HepG2 (cell line): ENCODE measurements at regions not wholly inside any gene's neighbourhood (a gene's known extent, or its start where the extent isn't known, plus 50 kb on each side); places are given as distances from the start of the nearest gene placed in this dataset.

Experiments
- ATAC-seq: fragments of 200-7000 bp; cut with Tn5 transposase; 3 replicates; pipeline ENCODE4 v1.9.1; 2020; ENCODE audit warnings: mild to moderate bottlenecking, moderate library complexity
- BruUV-seq: library from RNA; stranded (reverse); fragments of 400-500 nt; replicated peaks from 2 replicates; lab custom pipeline; 2021; lab: Mats Ljungman, UMichigan
- CTCF ChIA-PET: fragments of 300-600 bp; formaldehyde crosslinking; extraction: SDS; loops from one replicate; lab custom pipeline; 2021; ENCODE audit warnings: low total read pairs, inconsistent platforms, low intra/inter-chr PET ratio; lab: Yijun Ruan, JAX
- POLR2A ChIA-PET: fragments of 350-600 bp; sonication (Branson Sonifier 250); formaldehyde crosslinking; loops from one replicate; lab custom pipeline; 2020; ENCODE audit warnings: antibody characterized with exemption, inconsistent platforms; lab: Yijun Ruan, JAX
- DNase-seq: peaks from one replicate; pipeline ENCODE4 v3.0.0-alpha.2; 2015; ENCODE audit warnings: low spot score
- FAIRE-seq: peaks from 3 replicates; lab custom pipeline; 2011; peaks lifted over from hg19 to GRCh38; lab: Jason Lieb, UNC
- H2AFZ ChIP-seq: one replicate; pipeline ENCODE4 v1.6.1; 2011; ENCODE audit warnings: low read length, inconsistent platforms
- H3K27ac ChIP-seq: fragments of 300-600 bp; 3 replicates; pipeline ENCODE4 v1.8.0; 2011; ENCODE audit warnings: mixed run types, mild to moderate bottlenecking, mixed read lengths, low read length, inconsistent platforms; ENCODE audit not compliant: insufficient read depth; ENCODE audit errors: extremely low read length
- H3K27me3 ChIP-seq, 2 experiments: fragments of 200-600 bp in 1 of 2; 2 replicates in 1 of 2; 3 replicates in 1 of 2; pipeline versions ENCODE4 v1.6.0 to v1.8.0; 2011; ENCODE audit warnings: low read length in 2 of 2, mild to moderate bottlenecking in 2 of 2, moderate library complexity in 2 of 2, inconsistent platforms in 1 of 2; ENCODE audit not compliant: insufficient read depth in 2 of 2, control insufficient read depth in 1 of 2
- H3K36me3 ChIP-seq, 2 experiments: fragments of 200-600 bp in 1 of 2; replicated peaks in 1 of 2; 2 replicates in 1 of 2; 3 replicates in 1 of 2; pipeline versions ENCODE4 v1.5.1 to v1.8.0; 2011; ENCODE audit warnings: low read length in 2 of 2, inconsistent platforms in 1 of 2; ENCODE audit not compliant: insufficient read depth in 2 of 2, control insufficient read depth in 1 of 2
- H3K4me1 ChIP-seq: 2 replicates; pipeline ENCODE4 v1.5.1; 2012; ENCODE audit warnings: low read length, inconsistent platforms; ENCODE audit not compliant: insufficient read depth
- H3K4me2 ChIP-seq: 2 replicates; pipeline ENCODE4 v1.6.0; 2011; ENCODE audit warnings: low read depth, low read length, inconsistent platforms
- H3K4me3 ChIP-seq, 3 experiments: fragments of 200-600 bp in 1 of 3; sonication (generic), shearing (Covaris generic) in 1 of 3; replicated peaks in 1 of 3; 2 replicates each; pipeline ENCODE4 v1.5.1; 2011 to 2016; ENCODE audit warnings: low read length in 3 of 3, inconsistent platforms in 2 of 3, low read depth in 2 of 3, mild to moderate bottlenecking in 2 of 3, control low read depth in 1 of 3, mixed read lengths in 1 of 3; ENCODE audit not compliant: insufficient read depth in 1 of 3
- H3K79me2 ChIP-seq: one replicate; pipeline ENCODE4 v1.6.1; 2011; ENCODE audit warnings: low read length, inconsistent platforms; ENCODE audit not compliant: insufficient read depth
- H3K9ac ChIP-seq: 2 replicates; pipeline ENCODE4 v1.6.0; 2011; ENCODE audit warnings: mild to moderate bottlenecking, low read depth, low read length, inconsistent platforms; ENCODE audit not compliant: insufficient read depth
- H3K9me3 ChIP-seq: 2 replicates; pipeline ENCODE4 v1.5.1; 2012; ENCODE audit warnings: mild to moderate bottlenecking, low read length
- H4K20me1 ChIP-seq: 2 replicates; pipeline ENCODE4 v1.6.0; 2011; ENCODE audit warnings: inconsistent platforms, mild to moderate bottlenecking, low read length, moderate library complexity; ENCODE audit not compliant: insufficient read depth
- EEA1 ChIP-seq: sonication (generic); formaldehyde crosslinking; IDR thresholded peaks from 2 replicates; pipeline ENCODE4 v1.5.1; 2020; ENCODE audit warnings: mild to moderate bottlenecking, missing genetic modification reagents, borderline replicate concordance
- GATA4 ChIP-seq: sonication (generic); IDR thresholded peaks from 2 replicates; pipeline ENCODE4 v1.6.1; 2016; ENCODE audit warnings: antibody characterized with exemption, low read depth, borderline replicate concordance
- JARID2 ChIP-seq: sonication (generic); formaldehyde crosslinking; IDR thresholded peaks from 2 replicates; pipeline ENCODE4 v1.8.1; 2023; ENCODE audit warnings: missing genetic modification reagents, inconsistent platforms; ENCODE audit not compliant: insufficient replicate concordance
- MED1 ChIP-seq: sonication (generic); formaldehyde crosslinking; IDR thresholded peaks from 2 replicates; pipeline ENCODE4 v1.4.0; 2020; ENCODE audit warnings: missing genetic modification reagents
- NR2F6 ChIP-seq, 2 experiments: IDR thresholded peaks; 2 replicates each; pipeline ENCODE4 v1.6.1; 2016; ENCODE audit warnings: antibody characterized with exemption in 1 of 2, mild to moderate bottlenecking in 1 of 2
- ZBTB33 ChIP-seq: sonication (generic); formaldehyde crosslinking; IDR thresholded peaks from 2 replicates; pipeline ENCODE4 v1.4.0; 2020; ENCODE audit warnings: missing genetic modification reagents
- ZNF33A ChIP-seq: sonication (generic); formaldehyde crosslinking; IDR thresholded peaks from 2 replicates; pipeline ENCODE4 v1.5.1; 2020; ENCODE audit warnings: missing genetic modification reagents, mild to moderate bottlenecking, moderate library complexity, borderline replicate concordance
- ZNF350 ChIP-seq: sonication (generic); formaldehyde crosslinking; IDR thresholded peaks from 2 replicates; pipeline ENCODE4 v1.4.0; 2020; ENCODE audit warnings: mild to moderate bottlenecking, low read depth, missing genetic modification reagents, borderline replicate concordance
- ZNF530 ChIP-seq: sonication (generic); formaldehyde crosslinking; IDR thresholded peaks from 2 replicates; pipeline ENCODE4 v1.5.0; 2020; ENCODE audit warnings: low read depth, mild to moderate bottlenecking, missing genetic modification reagents
- ZNF569 ChIP-seq: sonication (generic); formaldehyde crosslinking; IDR thresholded peaks from 2 replicates; pipeline ENCODE4 v1.5.0; 2020; ENCODE audit warnings: mild to moderate bottlenecking, missing genetic modification reagents, moderate library complexity, borderline replicate concordance
- ZNF615 ChIP-seq: sonication (generic); formaldehyde crosslinking; IDR thresholded peaks from 2 replicates; pipeline ENCODE4 v1.5.0; 2020; ENCODE audit warnings: mild to moderate bottlenecking, missing genetic modification reagents, borderline replicate concordance
- ZNF691 ChIP-seq: sonication (generic); formaldehyde crosslinking; IDR thresholded peaks from 2 replicates; pipeline ENCODE4 v1.4.0; 2020; ENCODE audit warnings: missing genetic modification reagents, low read depth, mild to moderate bottlenecking, borderline replicate concordance
- ZNF713 ChIP-seq: sonication (generic); formaldehyde crosslinking; IDR thresholded peaks from 2 replicates; pipeline ENCODE4 v1.4.0; 2020; ENCODE audit warnings: mild to moderate bottlenecking, missing genetic modification reagents
- ZNF788 ChIP-seq: sonication (generic); formaldehyde crosslinking; IDR thresholded peaks from 2 replicates; pipeline ENCODE4 v1.5.0; 2020; ENCODE audit warnings: mild to moderate bottlenecking, missing genetic modification reagents, borderline replicate concordance
- WGBS: methylation state at CpG from one replicate; pipeline ENCODE4 v1.1.6; 2017; ENCODE audit warnings: low lambda C conversion rate; 5-methylcytosine and 5-hydroxymethylcytosine counted together
- in situ Hi-C: cut with HindIII; loops from 2 replicates; pipeline ENCODE4 v1.10.0; 2017; ENCODE audit warnings: low pct_unique_long_range_greater_than_20kb; ENCODE audit not compliant: extremely low pct_ligation_motif_present
- intact Hi-C: fragments of 100-400 bp; cut with micrococcal nuclease; formaldehyde crosslinking; loops from one replicate; pipeline ENCODE4 v1.10.0; 2022; ENCODE audit not compliant: unreplicated experiment
- TF ChIP-seq, protein P1 (sequence below): sonication (generic); formaldehyde crosslinking; IDR thresholded peaks from 2 replicates; pipeline ENCODE4 v1.5.0; 2020; ENCODE audit warnings: missing genetic modification reagents
- TF ChIP-seq, protein P2 (sequence below): sonication (generic); formaldehyde crosslinking; IDR thresholded peaks from 2 replicates; pipeline ENCODE4 v1.5.0; 2020; ENCODE audit warnings: missing genetic modification reagents

DNA sequence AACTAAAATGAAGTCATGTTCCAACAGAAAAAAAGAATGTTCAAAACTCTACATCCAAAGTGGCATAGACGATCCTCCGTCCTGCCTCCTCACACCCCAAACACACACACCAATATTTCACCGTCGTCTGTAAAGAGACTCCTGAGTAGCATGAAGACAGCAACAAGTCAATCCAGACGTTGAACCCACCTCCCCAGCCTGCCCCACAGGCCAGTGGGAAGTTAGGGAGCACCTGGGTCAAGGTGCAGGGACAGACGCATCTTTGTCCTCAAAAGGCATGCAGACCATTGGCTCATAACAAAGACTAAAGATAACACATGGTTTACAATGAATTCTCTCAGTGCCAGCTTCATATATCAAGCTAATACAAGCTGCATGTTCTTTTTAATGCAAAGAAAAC lies 396.5 kb downstream of the TCERG1L start:
- DNase-seq (no peak), ATAC-seq (no peak)
- no peaks in the 10 kb centered on the region for H3K36me3 ChIP-seq
- CTCF ChIA-PET: no interaction called here
- TF ChIP-seq NR2F6 (IDR thresholded peaks at IDR 0.05) (no peak), NR2F6 (CRISPR knock-in tag; IDR thresholded peaks at IDR 0.05) (no peak), ZNF569 (CRISPR knock-in tag) (no peak), ZNF350 (no peak), JARID2 (CRISPR knock-in tag) (no peak), EEA1 (CRISPR knock-in tag) (no peak), MED1 (CRISPR knock-in tag) (no peak), ZBTB33 (CRISPR knock-in tag) (no peak), ZNF788 (no peak), ZNF713 (CRISPR knock-in tag) (no peak), GATA4 (no peak), ZNF615 (CRISPR knock-in tag) (no peak), ZNF691 (CRISPR knock-in tag) (no peak), ZNF530 (CRISPR knock-in tag) (no peak), ZNF33A (CRISPR knock-in tag) (no peak)
- TF ChIP-seq, protein P1, sequence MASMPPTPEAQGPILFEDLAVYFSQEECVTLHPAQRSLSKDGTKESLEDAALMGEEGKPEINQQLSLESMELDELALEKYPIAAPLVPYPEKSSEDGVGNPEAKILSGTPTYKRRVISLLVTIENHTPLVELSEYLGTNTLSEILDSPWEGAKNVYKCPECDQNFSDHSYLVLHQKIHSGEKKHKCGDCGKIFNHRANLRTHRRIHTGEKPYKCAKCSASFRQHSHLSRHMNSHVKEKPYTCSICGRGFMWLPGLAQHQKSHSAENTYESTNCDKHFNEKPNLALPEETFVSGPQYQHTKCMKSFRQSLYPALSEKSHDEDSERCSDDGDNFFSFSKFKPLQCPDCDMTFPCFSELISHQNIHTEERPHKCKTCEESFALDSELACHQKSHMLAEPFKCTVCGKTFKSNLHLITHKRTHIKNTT (CRISPR knock-in tag): no peak
- TF ChIP-seq, protein P2, sequence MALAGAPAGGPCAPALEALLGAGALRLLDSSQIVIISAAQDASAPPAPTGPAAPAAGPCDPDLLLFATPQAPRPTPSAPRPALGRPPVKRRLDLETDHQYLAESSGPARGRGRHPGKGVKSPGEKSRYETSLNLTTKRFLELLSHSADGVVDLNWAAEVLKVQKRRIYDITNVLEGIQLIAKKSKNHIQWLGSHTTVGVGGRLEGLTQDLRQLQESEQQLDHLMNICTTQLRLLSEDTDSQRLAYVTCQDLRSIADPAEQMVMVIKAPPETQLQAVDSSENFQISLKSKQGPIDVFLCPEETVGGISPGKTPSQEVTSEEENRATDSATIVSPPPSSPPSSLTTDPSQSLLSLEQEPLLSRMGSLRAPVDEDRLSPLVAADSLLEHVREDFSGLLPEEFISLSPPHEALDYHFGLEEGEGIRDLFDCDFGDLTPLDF (CRISPR knock-in tag): no peak
- TF ChIP-seq, all 625 proteins: peak for 0
- POLR2A ChIA-PET: no interaction called here
- Histone ChIP-seq H2AFZ (no peak overlapping the region), H3K9ac (no peak overlapping the region), H3K4me1 (no peaks in the 10 kb centered on the region), H3K9me3 (peaks cover 21% of the 10 kb centered on the region; the same call in 1 of the 2 replicates), H3K4me2 (no peak overlapping the region), H3K27ac (no peak overlapping the region), H4K20me1 (no peaks in the 10 kb centered on the region), H3K27me3 (no peaks in the 10 kb centered on the region), H3K79me2 (no peaks in the 10 kb centered on the region), H3K4me3 (no peak overlapping the region)
- FAIRE-seq: no peak
- WGBS: 22% methylated on average over 6 of the region's 6 CpGs
- no TSS peak for BruUV-seq
- in situ Hi-C loops: no loop called here
- intact Hi-C loops: no loop called here
